SU-DHL-6 (cell line): ENCODE measurements at regions not wholly inside any gene's neighbourhood (a gene's known extent, or its start where the extent isn't known, plus 50 kb on each side); places are given as distances from the start of the nearest gene placed in this dataset.

Experiments used
- H2AFZ ChIP-seq: fragments of 200-600 bp; sonication (generic); 2 replicates; pipeline ENCODE4 v1.6.1; 2014; ENCODE audit warnings: low read depth, mild to moderate bottlenecking, moderate library complexity, mixed read lengths, antibody characterized with exemption, low read length; ENCODE audit not compliant: severe bottlenecking
- H3F3A ChIP-seq: fragments of 200-600 bp; shearing (Covaris generic); 2 replicates; pipeline ENCODE4 v1.6.0; 2016; ENCODE audit warnings: antibody characterized with exemption, mild to moderate bottlenecking; ENCODE audit not compliant: insufficient read depth
- H3K27ac ChIP-seq: fragments of 200-600 bp; sonication (generic); 2 replicates; pipeline ENCODE4 v1.5.1; 2016; ENCODE audit warnings: low read depth, mild to moderate bottlenecking, low read length, moderate library complexity, mixed read lengths
- H3K27me3 ChIP-seq: fragments of 200-600 bp; sonication (generic), shearing (Covaris generic); 2 replicates; pipeline ENCODE4 v1.6.0; 2014; ENCODE audit warnings: mild to moderate bottlenecking, low read length
- H3K36me3 ChIP-seq: fragments of 200-600 bp; sonication (generic); 2 replicates; pipeline ENCODE4 v1.6.1; 2014; ENCODE audit warnings: mild to moderate bottlenecking, low read length, mixed read lengths
- H3K4me2 ChIP-seq: fragments of 300-600, 200-600 bp; shearing (Covaris generic), sonication (generic); 2 replicates; pipeline ENCODE4 v1.6.0; 2014; ENCODE audit warnings: low read length, low read depth, mild to moderate bottlenecking; ENCODE audit not compliant: poor library complexity, severe bottlenecking
- H3K4me3 ChIP-seq: fragments of 200-600 bp; sonication (generic); 2 replicates; pipeline ENCODE4 v1.5.1; 2014; ENCODE audit warnings: antibody characterized with exemption, low read length, mild to moderate bottlenecking, mixed read lengths; ENCODE audit not compliant: insufficient read depth, poor library complexity, severe bottlenecking
- H3K79me2 ChIP-seq: fragments of 200-600 bp; sonication (generic); 2 replicates; pipeline ENCODE4 v1.6.1; 2014; ENCODE audit warnings: mild to moderate bottlenecking, low read length, moderate library complexity; ENCODE audit not compliant: insufficient read depth
- H3K9ac ChIP-seq: fragments of 200-600 bp; sonication (generic); 2 replicates; pipeline ENCODE4 v1.7.0; 2014; ENCODE audit warnings: mild to moderate bottlenecking, low read length
- H3K9me2 ChIP-seq: fragments of 200-600 bp; sonication (generic); replicated peaks from 2 replicates; pipeline ENCODE4 v1.6.1; 2014; ENCODE audit warnings: low read length; ENCODE audit not compliant: insufficient read depth
- H3K9me3 ChIP-seq: fragments of 200-600 bp; sonication (generic); 2 replicates; pipeline ENCODE4 v1.6.1; 2014; ENCODE audit warnings: low read length, mixed read lengths; ENCODE audit not compliant: insufficient read depth
- H4K20me1 ChIP-seq: fragments of 200-600 bp; sonication (generic); 2 replicates; pipeline ENCODE4 v1.6.1; 2014; ENCODE audit warnings: low read depth, mild to moderate bottlenecking, antibody characterized with exemption, low read length, moderate library complexity, mixed read lengths
- EZH2phosphoT487 ChIP-seq: fragments of 200-600 bp; sonication (generic), shearing (Covaris generic); conservative IDR thresholded peaks from 2 replicates; pipeline ENCODE4 v1.6.1; 2018; ENCODE audit warnings: mild to moderate bottlenecking, antibody characterized with exemption, low read length, moderate library complexity, mixed read lengths
- TF ChIP-seq, protein P1 (sequence below): fragments of 200-600 bp; sonication (generic); IDR thresholded peaks from one replicate; pipeline ENCODE4 v1.5.1; 2017; ENCODE audit warnings: antibody characterized with exemption, mild to moderate bottlenecking, low read length, moderate library complexity; ENCODE audit not compliant: insufficient read depth, poor library complexity, severe bottlenecking

DNA sequence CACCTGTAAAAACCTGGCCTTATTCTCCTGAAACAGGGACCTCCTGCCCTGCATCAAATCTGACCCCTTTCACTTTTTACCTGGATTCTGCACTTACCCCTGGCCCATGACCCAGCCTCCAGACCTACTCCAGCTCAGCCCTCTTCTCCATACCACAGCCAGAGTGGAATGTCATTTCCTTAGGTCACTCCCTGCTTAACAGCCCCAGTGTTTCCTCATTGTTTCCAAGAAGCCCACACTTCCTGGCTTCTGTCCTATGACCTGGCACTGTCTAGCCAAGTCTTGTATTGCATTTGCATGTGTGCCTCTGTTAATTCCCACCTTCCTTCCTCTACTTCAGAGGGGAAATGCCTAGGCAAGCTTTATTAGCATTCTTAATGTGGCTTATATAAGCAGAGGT, 51.4 kb upstream of the TRIB2 start:
- Histone ChIP-seq H3K4me3 (no peak overlapping the region), H3K27ac (no peak overlapping the region), H2AFZ (no peak overlapping the region), H4K20me1 (no peaks in the 10 kb centered on the region), H3K27me3 (no peaks in the 10 kb centered on the region), H3K9me2 (no peaks in the 10 kb centered on the region), H3K4me2 (no peak overlapping the region), H3K36me3 (no peaks in the 10 kb centered on the region), H3K9ac (no peak overlapping the region), H3K9me3 (peaks cover 10% of the 10 kb centered on the region; the same call in 1 of the 2 replicates), H3F3A (no peaks in the 10 kb centered on the region), H3K79me2 (no peaks in the 10 kb centered on the region)
- no peak for TF ChIP-seq EZH2phosphoT487
- TF ChIP-seq, protein P1, sequence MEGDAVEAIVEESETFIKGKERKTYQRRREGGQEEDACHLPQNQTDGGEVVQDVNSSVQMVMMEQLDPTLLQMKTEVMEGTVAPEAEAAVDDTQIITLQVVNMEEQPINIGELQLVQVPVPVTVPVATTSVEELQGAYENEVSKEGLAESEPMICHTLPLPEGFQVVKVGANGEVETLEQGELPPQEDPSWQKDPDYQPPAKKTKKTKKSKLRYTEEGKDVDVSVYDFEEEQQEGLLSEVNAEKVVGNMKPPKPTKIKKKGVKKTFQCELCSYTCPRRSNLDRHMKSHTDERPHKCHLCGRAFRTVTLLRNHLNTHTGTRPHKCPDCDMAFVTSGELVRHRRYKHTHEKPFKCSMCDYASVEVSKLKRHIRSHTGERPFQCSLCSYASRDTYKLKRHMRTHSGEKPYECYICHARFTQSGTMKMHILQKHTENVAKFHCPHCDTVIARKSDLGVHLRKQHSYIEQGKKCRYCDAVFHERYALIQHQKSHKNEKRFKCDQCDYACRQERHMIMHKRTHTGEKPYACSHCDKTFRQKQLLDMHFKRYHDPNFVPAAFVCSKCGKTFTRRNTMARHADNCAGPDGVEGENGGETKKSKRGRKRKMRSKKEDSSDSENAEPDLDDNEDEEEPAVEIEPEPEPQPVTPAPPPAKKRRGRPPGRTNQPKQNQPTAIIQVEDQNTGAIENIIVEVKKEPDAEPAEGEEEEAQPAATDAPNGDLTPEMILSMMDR = no peak

GRCh38 chr2:12666445-12666844, 50.3 kb upstream of the TRIB2 start:
- no peak overlapping the region for H3K9ac ChIP-seq
- no peak overlapping the region for H2AFZ ChIP-seq
- H3K4me2 ChIP-seq = no peak overlapping the region
- no peak overlapping the region for H3K27ac ChIP-seq
- H3K79me2 ChIP-seq = no peaks in the 10 kb centered on the region
- H3K9me2 ChIP-seq = no peaks in the 10 kb centered on the region
- no peaks in the 10 kb centered on the region for H4K20me1 ChIP-seq
- no peaks in the 10 kb centered on the region for H3K36me3 ChIP-seq
- no peaks in the 10 kb centered on the region for H3K27me3 ChIP-seq
- peaks cover 10% of the 10 kb centered on the region; the same call in 1 of the 2 replicates for H3K9me3 ChIP-seq
- no peaks in the 10 kb centered on the region for H3F3A ChIP-seq
- TF ChIP-seq EZH2phosphoT487 = no peak
- TF ChIP-seq, protein P1 = no peak
- H3K4me3 ChIP-seq = no peak overlapping the region
